GM12874 (cell line): ENCODE measurements at regions not wholly inside any gene's neighbourhood (a gene's known extent, or its start where the extent isn't known, plus 50 kb on each side); places are given as distances from the start of the nearest gene placed in this dataset.

ENCODE experiments used
- CTCF ChIP-seq: IDR thresholded peaks from 2 replicates; pipeline ENCODE4 v1.5.1; 2011; ENCODE audit warnings: low read depth, mild to moderate bottlenecking, control low read depth, low read length, moderate library complexity; ENCODE audit not compliant: insufficient read depth

GRCh38 chr9:7561527-7562080 is 238.0 kb downstream of the DMAC1 start:
- no peak for TF ChIP-seq CTCF

- no peak for TF ChIP-seq CTCF
These were observed 238.8 kb downstream of the DMAC1 start for GRCh38 chr9:7560669-7561305.

- TF ChIP-seq CTCF, result no peak
These were observed 244.9 kb downstream of the DMAC1 start for GRCh38 chr9:7554699-7555098.

GRCh38 chr9:7549249-7549648 is 250.3 kb downstream of the DMAC1 start:
- TF ChIP-seq CTCF, result no peak

GRCh38 chr9:7546261-7546660 is 253.3 kb downstream of the DMAC1 start:
- TF ChIP-seq CTCF, result no peak

GRCh38 chr9:7545371-7546165 is 254.0 kb downstream of the DMAC1 start:
- no peak for TF ChIP-seq CTCF

GRCh38 chr9:7542693-7543092 is 256.9 kb downstream of the DMAC1 start:
- TF ChIP-seq CTCF, result no peak
